Islet precursor cell (in vitro differentiated cells): ENCODE measurements at regions not wholly inside any gene's neighbourhood (a gene's known extent, or its start where the extent isn't known, plus 50 kb on each side); places are given as distances from the start of the nearest gene placed in this dataset.

ENCODE experiments used
- DNase-seq: peaks from one replicate; pipeline ENCODE4 v3.0.0-alpha.2; 2018

- DNase-seq: no peak
Measured at GRCh38 chr1:87439821-87440220, 111.1 kb downstream of the LMO4 start.

- DNase-seq: peak; percentile 64
Measured at GRCh38 chr1:87449348-87449963, 120.8 kb downstream of the LMO4 start.

- no peak for DNase-seq
Measured at GRCh38 chr1:87450136-87450535, 121.5 kb downstream of the LMO4 start.

- DNase-seq: peak; percentile 77
Measured at GRCh38 chr1:87450615-87451209, 122.0 kb downstream of the LMO4 start.

GRCh38 chr1:87451229-87451920, 122.7 kb downstream of the LMO4 start:
- no peak for DNase-seq

GRCh38 chr1:87452648-87453047, 124.0 kb downstream of the LMO4 start:
- DNase-seq: no peak

GRCh38 chr1:87457408-87457807, 128.7 kb downstream of the LMO4 start:
- no peak for DNase-seq

GRCh38 chr1:87462894-87463293, 134.2 kb downstream of the LMO4 start:
- DNase-seq: no peak

GRCh38 chr1:87464022-87464490, 135.4 kb downstream of the LMO4 start:
- DNase-seq: no peak

- no peak for DNase-seq
Measured at GRCh38 chr1:87466621-87467020, 137.9 kb downstream of the LMO4 start.

GRCh38 chr1:87472716-87473115, 144.0 kb downstream of the LMO4 start:
- no peak for DNase-seq

GRCh38 chr1:87473203-87473661, 144.6 kb downstream of the LMO4 start:
- peak; percentile 72 for DNase-seq

GRCh38 chr1:87474098-87474497, 145.4 kb downstream of the LMO4 start:
- DNase-seq: no peak

GRCh38 chr1:87478231-87478630, 149.6 kb downstream of the LMO4 start:
- peak; percentile 76 for DNase-seq

GRCh38 chr1:87495147-87495546, 166.5 kb downstream of the LMO4 start:
- no peak for DNase-seq

GRCh38 chr1:87495870-87496269, 167.2 kb downstream of the LMO4 start:
- no peak for DNase-seq

GRCh38 chr1:87497380-87498203, 168.9 kb downstream of the LMO4 start:
- no peak for DNase-seq

- DNase-seq: no peak
Measured at GRCh38 chr1:87501738-87502137, 173.1 kb downstream of the LMO4 start.

- no peak for DNase-seq
Measured at GRCh38 chr1:87505391-87505983, 176.8 kb downstream of the LMO4 start.

GRCh38 chr1:87506147-87506546, 177.5 kb downstream of the LMO4 start:
- no peak for DNase-seq

GRCh38 chr1:87508247-87508787, 179.6 kb downstream of the LMO4 start:
- no peak for DNase-seq

GRCh38 chr1:87510540-87510939, 181.9 kb downstream of the LMO4 start:
- DNase-seq: no peak

GRCh38 chr1:87511449-87511848, 182.8 kb downstream of the LMO4 start:
- no peak for DNase-seq
